K562 (cell line): ENCODE measurements at regions not wholly inside any gene's neighbourhood (a gene's known extent, or its start where the extent isn't known, plus 50 kb on each side); places are given as distances from the start of the nearest gene placed in this dataset.

Experiments
- ATAC-seq: fragments of 200-7000 bp; cut with Tn5 transposase; 3 replicates; pipeline ENCODE4 v1.9.1; 2020; ENCODE audit warnings: moderate library complexity
- BruUV-seq: library from RNA; stranded (reverse); fragments of 400-500 nt; replicated peaks from 2 replicates; lab custom pipeline; 2021; lab: Mats Ljungman, UMichigan
- CTCF ChIA-PET: fragments of 300-600 bp; formaldehyde crosslinking; extraction: SDS; loops from one replicate; lab custom pipeline; 2021; ENCODE audit warnings: low intra/inter-chr PET ratio; lab: Yijun Ruan, JAX
- POLR2A ChIA-PET: fragments of 300-600, 350-650 bp; sonication (Branson Sonifier 250); formaldehyde crosslinking; extraction: SDS; loops from one replicate; lab custom pipeline; 2021; ENCODE audit warnings: antibody characterized with exemption, inconsistent platforms; lab: Yijun Ruan, JAX
- DNase-seq, 4 experiments: peaks; one replicate each; pipeline versions ENCODE4 v3.0.0 to v3.0.0-alpha.2; 2011 to 2018; ENCODE audit warnings: low spot score in 3 of 4, mixed read lengths in 3 of 4; ENCODE audit errors: extremely low read depth in 1 of 4
- FAIRE-seq: peaks from 2 replicates; lab custom pipeline; 2011; peaks lifted over from hg19 to GRCh38; lab: Jason Lieb, UNC
- H2AFZ ChIP-seq: 2 replicates; pipeline ENCODE4 v1.6.0; 2011; ENCODE audit warnings: low read depth, low read length, control low read depth, inconsistent platforms
- H3K27ac ChIP-seq: fragments of 200-600 bp; 3 replicates; pipeline ENCODE4 v1.8.0; 2011; ENCODE audit warnings: low read depth, mild to moderate bottlenecking, control low read depth, inconsistent platforms, low read length, moderate library complexity, mixed read lengths; ENCODE audit errors: extremely low read depth
- H3K27me3 ChIP-seq, 2 experiments: fragments of 300-600 bp in 1 of 2; 2 replicates in 1 of 2; 3 replicates in 1 of 2; pipeline versions ENCODE4 v1.6.0 to v1.8.0; 2011; ENCODE audit warnings: inconsistent platforms in 2 of 2, low read length in 2 of 2, mild to moderate bottlenecking in 1 of 2, mixed read lengths in 1 of 2, moderate library complexity in 1 of 2; ENCODE audit not compliant: control insufficient read depth in 2 of 2, insufficient read depth in 2 of 2
- H3K36me3 ChIP-seq: fragments of 300-600 bp; 3 replicates; pipeline ENCODE4 v1.8.0; 2011; ENCODE audit warnings: mild to moderate bottlenecking, low read length, inconsistent platforms; ENCODE audit not compliant: control insufficient read depth, insufficient read depth
- H3K4me1 ChIP-seq, 2 experiments: fragments of 200-600 bp in 1 of 2; replicated peaks in 1 of 2; 2 replicates in 1 of 2; 3 replicates in 1 of 2; pipeline versions ENCODE4 v1.5.1 to v1.8.0; 2011; ENCODE audit warnings: inconsistent platforms in 2 of 2, low read length in 2 of 2, mild to moderate bottlenecking in 1 of 2, mixed read lengths in 1 of 2, moderate library complexity in 1 of 2; ENCODE audit not compliant: control insufficient read depth in 2 of 2, insufficient read depth in 2 of 2
- H3K4me2 ChIP-seq: 2 replicates; pipeline ENCODE4 v1.6.1; 2011; ENCODE audit warnings: low read length, control low read depth, inconsistent platforms, mixed read lengths; ENCODE audit not compliant: insufficient read depth
- H3K4me3 ChIP-seq: fragments of 200-600 bp; sonication (generic), shearing (Covaris generic); 2 replicates; pipeline ENCODE4 v1.5.1; 2016; ENCODE audit warnings: control low read depth, inconsistent platforms
- H3K79me2 ChIP-seq: fragments of 200-600 bp; 3 replicates; pipeline ENCODE4 v1.8.0; 2011; ENCODE audit warnings: low read length, inconsistent platforms; ENCODE audit not compliant: control insufficient read depth, insufficient read depth
- H3K9ac ChIP-seq, 2 experiments: 2 replicates each; pipeline versions ENCODE4 v1.6.0 to v1.6.1; 2011; ENCODE audit warnings: low read depth in 2 of 2, low read length in 2 of 2, control low read depth in 1 of 2, inconsistent platforms in 1 of 2, mild to moderate bottlenecking in 1 of 2, mixed read lengths in 1 of 2; ENCODE audit not compliant: insufficient read depth in 1 of 2
- H3K9me1 ChIP-seq: one replicate; pipeline ENCODE4 v1.6.0; 2011; ENCODE audit warnings: inconsistent platforms, mild to moderate bottlenecking, low read length, moderate library complexity; ENCODE audit not compliant: control insufficient read depth, insufficient read depth
- H3K9me3 ChIP-seq: replicated peaks from 2 replicates; pipeline ENCODE4 v1.5.1; 2011; ENCODE audit warnings: low read depth, low read length, inconsistent platforms; ENCODE audit not compliant: control insufficient read depth, insufficient read depth
- H4K20me1 ChIP-seq: replicated peaks from 2 replicates; pipeline ENCODE4 v1.6.1; 2011; ENCODE audit warnings: low read length, inconsistent platforms, mixed read lengths; ENCODE audit not compliant: control insufficient read depth, insufficient read depth
- CC2D1A ChIP-seq: fragments of 450-650 bp; IDR thresholded peaks from 2 replicates; pipeline ENCODE4 v1.6.1; 2017; ENCODE audit warnings: mild to moderate bottlenecking
- DPF2 ChIP-seq: fragments of 450-650 bp; IDR thresholded peaks from 2 replicates; pipeline ENCODE4 v1.6.1; 2016
- ELF4 ChIP-seq: fragments of 450-650 bp; formaldehyde crosslinking; IDR thresholded peaks from 2 replicates; pipeline ENCODE4 v1.4.0; 2022; ENCODE audit warnings: missing genetic modification characterization
- HDAC1 ChIP-seq, 2 experiments: fragments of 450-650 bp; IDR thresholded peaks; 2 replicates each; pipeline ENCODE4 v1.6.1; 2016 to 2017; ENCODE audit warnings: inconsistent platforms in 1 of 2, mild to moderate bottlenecking in 1 of 2, moderate library complexity in 1 of 2
- ILF3 ChIP-seq: fragments of 450-650 bp; IDR thresholded peaks from 2 replicates; pipeline ENCODE4 v1.6.1; 2018; ENCODE audit warnings: antibody characterized with exemption, mild to moderate bottlenecking, moderate library complexity, borderline replicate concordance
- SREBF1 ChIP-seq: fragments of 150-350 bp; IDR thresholded peaks from 2 replicates; pipeline ENCODE4 v1.6.1; 2014; ENCODE audit warnings: antibody characterized with exemption, low read depth, low read length, borderline replicate concordance
- SRSF7 ChIP-seq: fragments of 200-400 bp; formaldehyde crosslinking; optimal IDR thresholded peaks from 2 replicates; pipeline ENCODE3; 2017; ENCODE audit warnings: mild to moderate bottlenecking, low read depth, low read length
- TAL1 ChIP-seq: fragments of 450-650 bp; IDR thresholded peaks from 2 replicates; pipeline ENCODE4 v1.6.1; 2016; ENCODE audit warnings: mild to moderate bottlenecking
- TEAD2 ChIP-seq: fragments of 450-650 bp; IDR thresholded peaks from 2 replicates; pipeline ENCODE4 v1.6.1; 2016; ENCODE audit warnings: missing genetic modification characterization, control low read depth, missing compliant biosample characterization
- U2AF2 ChIP-seq: fragments of 200-400 bp; formaldehyde crosslinking; optimal IDR thresholded peaks from 2 replicates; pipeline ENCODE3; 2017; ENCODE audit warnings: low read depth, mild to moderate bottlenecking, low read length
- ZNF644 ChIP-seq: fragments of 200-800 bp; sonication (Bioruptor generic); IDR thresholded peaks from 2 replicates; pipeline ENCODE4 v1.6.1; 2016; ENCODE audit warnings: low read depth, missing genetic modification characterization, missing compliant biosample characterization
- WGBS: fragments of 100-300 bp; shearing (Covaris generic); methylation state at CpG from one replicate; pipeline ENCODE4 v1.1.6; 2016; ENCODE audit warnings: low coverage, mixed read lengths; ENCODE audit not compliant: insufficient coverage; ENCODE audit errors: missing lambda C conversion rate; 5-methylcytosine and 5-hydroxymethylcytosine counted together
- in situ Hi-C: fragments of 300-500 bp; cut with MboI; formaldehyde crosslinking; loops from 4 replicates; pipeline ENCODE4 v1.15.0; 2018; ENCODE audit warnings: inconsistent platforms, mixed read lengths
- intact Hi-C: fragments of 100-400 bp; cut with micrococcal nuclease; formaldehyde crosslinking; loops from 2 replicates; pipeline ENCODE4 v1.14.2; 2022
- TF ChIP-seq, protein P1 (sequence below): fragments of 200-800 bp; sonication (Bioruptor generic); IDR thresholded peaks from 2 replicates; pipeline ENCODE4 v1.6.1; 2016; ENCODE audit warnings: missing genetic modification characterization, missing compliant biosample characterization
- TF ChIP-seq, protein P2 (sequence below): fragments of 450-650 bp; IDR thresholded peaks from 2 replicates; pipeline ENCODE4 v1.6.1; 2017; ENCODE audit warnings: mild to moderate bottlenecking, moderate library complexity
- TF ChIP-seq, protein P3 (sequence below): sonication (generic); formaldehyde crosslinking; IDR thresholded peaks from 2 replicates; pipeline ENCODE4 v1.8.0; 2022; ENCODE audit warnings: missing genetic modification reagents, mild to moderate bottlenecking, borderline replicate concordance

DNA sequence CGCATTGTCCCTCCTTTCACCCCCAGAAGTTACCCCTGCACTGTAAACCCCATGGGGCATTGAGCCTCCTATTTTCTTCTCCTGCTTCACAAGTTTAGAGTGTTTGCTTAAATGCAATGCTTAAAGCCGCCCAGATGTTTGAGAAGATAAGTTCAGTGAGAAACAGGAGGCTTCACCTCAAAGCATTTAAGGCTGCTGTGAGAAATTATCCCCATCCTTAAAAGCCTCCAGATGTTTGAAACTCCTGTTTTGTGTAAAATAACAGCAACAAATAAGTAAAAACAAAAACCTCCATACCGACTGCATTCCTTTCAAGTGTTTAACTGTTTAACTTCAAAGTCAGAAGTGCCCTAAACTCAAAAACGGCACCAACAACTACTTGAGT, 81.8 kb downstream of the RTP5 start:
- Histone ChIP-seq H3K9me3 (no peaks in the 10 kb centered on the region), H3K27ac (no peak overlapping the region), H3K4me3 (no peak overlapping the region), H2AFZ (no peak overlapping the region), H4K20me1 (0 out of 2 replicates have a peak, but pooled peaks cover 4% of the 10 kb centered on the region), H3K79me2 (no peaks in the 10 kb centered on the region), H3K9me1 (no peaks in the 10 kb centered on the region), H3K27me3 (peaks cover 0 to 7% of the 10 kb centered on the region in 2 experiments; a peak in 1 of 5 replicates), H3K36me3 (no peaks in the 10 kb centered on the region), H3K4me1 (peaks cover 0 to 17% of the 10 kb centered on the region in 2 experiments; a peak in 2 of 5 replicates), H3K4me2 (no peak overlapping the region), H3K9ac (0 out of 4 replicates have a peak overlapping the region, but pooled peaks of 1 of the 2 experiments have one; percentile 13)
- 4% methylated on average over 4 of the region's 4 CpGs for WGBS
- FAIRE-seq (no peak), ATAC-seq (no peak), DNase-seq (no peak)
- CTCF ChIA-PET: interaction anchor here (1.1 kb wide), 1 partner anchor 47 kb away, joined by 3 read pairs; no protein-coding TSS in a partner anchor
- TF ChIP-seq CC2D1A (no peak), ZNF644 (tag) (no peak), DPF2 (no peak), ILF3 (no peak), TEAD2 (tag) (no peak), TAL1 (no peak), SREBF1 (no peak), ELF4 (CRISPR knock-in tag) (no peak), SRSF7 (no peak), HDAC1 (IDR thresholded peaks at IDR 0.05) (no peak), U2AF2 (no peak)
- TF ChIP-seq, protein P1, sequence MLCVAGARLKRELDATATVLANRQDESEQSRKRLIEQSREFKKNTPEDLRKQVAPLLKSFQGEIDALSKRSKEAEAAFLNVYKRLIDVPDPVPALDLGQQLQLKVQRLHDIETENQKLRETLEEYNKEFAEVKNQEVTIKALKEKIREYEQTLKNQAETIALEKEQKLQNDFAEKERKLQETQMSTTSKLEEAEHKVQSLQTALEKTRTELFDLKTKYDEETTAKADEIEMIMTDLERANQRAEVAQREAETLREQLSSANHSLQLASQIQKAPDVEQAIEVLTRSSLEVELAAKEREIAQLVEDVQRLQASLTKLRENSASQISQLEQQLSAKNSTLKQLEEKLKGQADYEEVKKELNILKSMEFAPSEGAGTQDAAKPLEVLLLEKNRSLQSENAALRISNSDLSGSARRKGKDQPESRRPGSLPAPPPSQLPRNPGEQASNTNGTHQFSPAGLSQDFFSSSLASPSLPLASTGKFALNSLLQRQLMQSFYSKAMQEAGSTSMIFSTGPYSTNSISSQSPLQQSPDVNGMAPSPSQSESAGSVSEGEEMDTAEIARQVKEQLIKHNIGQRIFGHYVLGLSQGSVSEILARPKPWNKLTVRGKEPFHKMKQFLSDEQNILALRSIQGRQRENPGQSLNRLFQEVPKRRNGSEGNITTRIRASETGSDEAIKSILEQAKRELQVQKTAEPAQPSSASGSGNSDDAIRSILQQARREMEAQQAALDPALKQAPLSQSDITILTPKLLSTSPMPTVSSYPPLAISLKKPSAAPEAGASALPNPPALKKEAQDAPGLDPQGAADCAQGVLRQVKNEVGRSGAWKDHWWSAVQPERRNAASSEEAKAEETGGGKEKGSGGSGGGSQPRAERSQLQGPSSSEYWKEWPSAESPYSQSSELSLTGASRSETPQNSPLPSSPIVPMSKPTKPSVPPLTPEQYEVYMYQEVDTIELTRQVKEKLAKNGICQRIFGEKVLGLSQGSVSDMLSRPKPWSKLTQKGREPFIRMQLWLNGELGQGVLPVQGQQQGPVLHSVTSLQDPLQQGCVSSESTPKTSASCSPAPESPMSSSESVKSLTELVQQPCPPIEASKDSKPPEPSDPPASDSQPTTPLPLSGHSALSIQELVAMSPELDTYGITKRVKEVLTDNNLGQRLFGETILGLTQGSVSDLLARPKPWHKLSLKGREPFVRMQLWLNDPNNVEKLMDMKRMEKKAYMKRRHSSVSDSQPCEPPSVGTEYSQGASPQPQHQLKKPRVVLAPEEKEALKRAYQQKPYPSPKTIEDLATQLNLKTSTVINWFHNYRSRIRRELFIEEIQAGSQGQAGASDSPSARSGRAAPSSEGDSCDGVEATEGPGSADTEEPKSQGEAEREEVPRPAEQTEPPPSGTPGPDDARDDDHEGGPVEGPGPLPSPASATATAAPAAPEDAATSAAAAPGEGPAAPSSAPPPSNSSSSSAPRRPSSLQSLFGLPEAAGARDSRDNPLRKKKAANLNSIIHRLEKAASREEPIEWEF (CRISPR knock-in tag): no peak
- TF ChIP-seq, protein P2, sequence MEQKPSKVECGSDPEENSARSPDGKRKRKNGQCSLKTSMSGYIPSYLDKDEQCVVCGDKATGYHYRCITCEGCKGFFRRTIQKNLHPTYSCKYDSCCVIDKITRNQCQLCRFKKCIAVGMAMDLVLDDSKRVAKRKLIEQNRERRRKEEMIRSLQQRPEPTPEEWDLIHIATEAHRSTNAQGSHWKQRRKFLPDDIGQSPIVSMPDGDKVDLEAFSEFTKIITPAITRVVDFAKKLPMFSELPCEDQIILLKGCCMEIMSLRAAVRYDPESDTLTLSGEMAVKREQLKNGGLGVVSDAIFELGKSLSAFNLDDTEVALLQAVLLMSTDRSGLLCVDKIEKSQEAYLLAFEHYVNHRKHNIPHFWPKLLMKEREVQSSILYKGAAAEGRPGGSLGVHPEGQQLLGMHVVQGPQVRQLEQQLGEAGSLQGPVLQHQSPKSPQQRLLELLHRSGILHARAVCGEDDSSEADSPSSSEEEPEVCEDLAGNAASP: no peak
- TF ChIP-seq, protein P3, sequence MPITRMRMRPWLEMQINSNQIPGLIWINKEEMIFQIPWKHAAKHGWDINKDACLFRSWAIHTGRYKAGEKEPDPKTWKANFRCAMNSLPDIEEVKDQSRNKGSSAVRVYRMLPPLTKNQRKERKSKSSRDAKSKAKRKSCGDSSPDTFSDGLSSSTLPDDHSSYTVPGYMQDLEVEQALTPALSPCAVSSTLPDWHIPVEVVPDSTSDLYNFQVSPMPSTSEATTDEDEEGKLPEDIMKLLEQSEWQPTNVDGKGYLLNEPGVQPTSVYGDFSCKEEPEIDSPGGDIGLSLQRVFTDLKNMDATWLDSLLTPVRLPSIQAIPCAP (CRISPR knock-in tag): no peak
- in situ Hi-C loops (no loop called here), intact Hi-C loops (loop anchor here (5.0 kb wide), 1 partner anchor 71 kb away; no protein-coding TSS in a partner anchor)
- POLR2A ChIA-PET: interaction anchor here (0.6 to 0.8 kb wide), 2 partner anchors 45 to 72 kb away, joined by 3 read pairs; no protein-coding TSS in a partner anchor
- BruUV-seq: no TSS peak
